ENCODE measurements at regions not wholly inside any gene's neighbourhood (a gene's known extent, or its start where the extent isn't known, plus 50 kb on each side); places are given as distances from the start of the nearest gene placed in this dataset.

GRCh38 chrX:150035531-150035930, 97.2 kb upstream of the EOLA2 start:
- no peak for TF ChIP-seq CTCF (IDR thresholded peaks at IDR 0.05)
- TF ChIP-seq POLR2AphosphoS5 (IDR thresholded peaks at IDR 0.05) = no peak
- TF ChIP-seq POLR2A (IDR thresholded peaks at IDR 0.05) = no peak
